Trophoblast cell (in vitro differentiated cells and primary cell): ENCODE measurements at regions not wholly inside any gene's neighbourhood (a gene's known extent, or its start where the extent isn't known, plus 50 kb on each side); places are given as distances from the start of the nearest gene placed in this dataset.

Source experiments
- DNase-seq, 2 donors: peaks; one replicate each; pipeline ENCODE4 v3.0.0-alpha.2; 2016
- H2AFZ ChIP-seq: 2 replicates; pipeline ENCODE4 v1.6.1; 2013; ENCODE audit warnings: low read length, moderate library complexity, mild to moderate bottlenecking; ENCODE audit not compliant: insufficient read depth, poor library complexity
- H2AK5ac ChIP-seq: 2 replicates; pipeline ENCODE4 v1.6.1; 2013; ENCODE audit warnings: mild to moderate bottlenecking, low read length
- H2BK120ac ChIP-seq: 2 replicates; pipeline ENCODE4 v1.6.1; 2013; ENCODE audit warnings: low read length, mild to moderate bottlenecking, moderate library complexity; ENCODE audit not compliant: insufficient read depth, poor library complexity
- H2BK12ac ChIP-seq: 2 replicates; pipeline ENCODE4 v1.6.1; 2013; ENCODE audit warnings: mild to moderate bottlenecking, low read length, moderate library complexity
- H2BK5ac ChIP-seq: 2 replicates; pipeline ENCODE4 v1.6.1; 2013; ENCODE audit warnings: low read length, low read depth, moderate library complexity, mild to moderate bottlenecking; ENCODE audit not compliant: poor library complexity
- H3K14ac ChIP-seq: 2 replicates; pipeline ENCODE4 v1.6.1; 2013; ENCODE audit warnings: mild to moderate bottlenecking, low read length
- H3K18ac ChIP-seq: 2 replicates; pipeline ENCODE4 v1.6.1; 2013; ENCODE audit warnings: mild to moderate bottlenecking, low read length
- H3K23ac ChIP-seq: 2 replicates; pipeline ENCODE4 v1.6.1; 2013; ENCODE audit warnings: low read length
- H3K27ac ChIP-seq: 2 replicates; pipeline ENCODE4 v1.5.1; 2013; ENCODE audit warnings: low read depth, mild to moderate bottlenecking, inconsistent platforms, low read length, moderate library complexity
- H3K27me3 ChIP-seq: 2 replicates; pipeline ENCODE4 v1.6.1; 2013; ENCODE audit warnings: inconsistent platforms, mild to moderate bottlenecking, low read length, moderate library complexity; ENCODE audit not compliant: insufficient read depth
- H3K36me3 ChIP-seq, 2 experiments: 1 replicate in 1 of 2; 2 replicates in 1 of 2; pipeline ENCODE4 v1.6.1; 2013; ENCODE audit warnings: low read length in 2 of 2, mild to moderate bottlenecking in 2 of 2, moderate library complexity in 1 of 2; ENCODE audit not compliant: insufficient read depth in 2 of 2, control insufficient read depth in 1 of 2
- H3K4ac ChIP-seq: 2 replicates; pipeline ENCODE4 v1.6.1; 2013; ENCODE audit warnings: low read depth, mild to moderate bottlenecking, low read length, moderate library complexity
- H3K4me1 ChIP-seq, 2 experiments: 1 replicate in 1 of 2; 2 replicates in 1 of 2; pipeline ENCODE4 v1.6.1; 2013; ENCODE audit warnings: low read length in 2 of 2, mild to moderate bottlenecking in 2 of 2, moderate library complexity in 1 of 2; ENCODE audit not compliant: insufficient read depth in 2 of 2, control insufficient read depth in 1 of 2
- H3K4me2 ChIP-seq: 2 replicates; pipeline ENCODE4 v1.6.1; 2013; ENCODE audit warnings: inconsistent platforms, mild to moderate bottlenecking, low read length, moderate library complexity
- H3K4me3 ChIP-seq: 2 replicates; pipeline ENCODE4 v1.5.1; 2013; ENCODE audit warnings: mild to moderate bottlenecking, low read depth, low read length, inconsistent platforms
- H3K79me1 ChIP-seq: one replicate; pipeline ENCODE4 v1.6.1; 2013; ENCODE audit warnings: low read length
- H3K79me2 ChIP-seq: 2 replicates; pipeline ENCODE4 v1.6.1; 2013; ENCODE audit warnings: low read length, mild to moderate bottlenecking; ENCODE audit not compliant: control insufficient read depth, insufficient read depth, poor library complexity
- H3K9ac ChIP-seq: 2 replicates; pipeline ENCODE4 v1.6.1; 2013; ENCODE audit warnings: mild to moderate bottlenecking, low read length
- H3K9me3 ChIP-seq: 2 replicates; pipeline ENCODE4 v1.6.1; 2013; ENCODE audit warnings: low read depth, mild to moderate bottlenecking, control low read depth, inconsistent platforms, low read length; ENCODE audit not compliant: insufficient read depth
- H4K12ac ChIP-seq: 2 replicates; pipeline ENCODE4 v1.6.1; 2013; ENCODE audit warnings: low read depth, mild to moderate bottlenecking, low read length, moderate library complexity
- H4K8ac ChIP-seq: 2 replicates; pipeline ENCODE4 v1.6.1; 2013; ENCODE audit warnings: low read depth, mild to moderate bottlenecking, low read length, moderate library complexity
- H4K91ac ChIP-seq: one replicate; pipeline ENCODE4 v1.6.1; 2013; ENCODE audit warnings: low read depth, mild to moderate bottlenecking, low read length, moderate library complexity
- WGBS: extraction: QIAGEN DNeasy Blood & Tissue Kit; methylation state at CpG from one replicate; pipeline ENCODE4 v1.1.7; 2013; ENCODE audit warnings: missing lambda C conversion rate; ENCODE audit not compliant: insufficient read length, insufficient coverage; ENCODE audit errors: extremely low coverage; 5-methylcytosine and 5-hydroxymethylcytosine counted together

DNA sequence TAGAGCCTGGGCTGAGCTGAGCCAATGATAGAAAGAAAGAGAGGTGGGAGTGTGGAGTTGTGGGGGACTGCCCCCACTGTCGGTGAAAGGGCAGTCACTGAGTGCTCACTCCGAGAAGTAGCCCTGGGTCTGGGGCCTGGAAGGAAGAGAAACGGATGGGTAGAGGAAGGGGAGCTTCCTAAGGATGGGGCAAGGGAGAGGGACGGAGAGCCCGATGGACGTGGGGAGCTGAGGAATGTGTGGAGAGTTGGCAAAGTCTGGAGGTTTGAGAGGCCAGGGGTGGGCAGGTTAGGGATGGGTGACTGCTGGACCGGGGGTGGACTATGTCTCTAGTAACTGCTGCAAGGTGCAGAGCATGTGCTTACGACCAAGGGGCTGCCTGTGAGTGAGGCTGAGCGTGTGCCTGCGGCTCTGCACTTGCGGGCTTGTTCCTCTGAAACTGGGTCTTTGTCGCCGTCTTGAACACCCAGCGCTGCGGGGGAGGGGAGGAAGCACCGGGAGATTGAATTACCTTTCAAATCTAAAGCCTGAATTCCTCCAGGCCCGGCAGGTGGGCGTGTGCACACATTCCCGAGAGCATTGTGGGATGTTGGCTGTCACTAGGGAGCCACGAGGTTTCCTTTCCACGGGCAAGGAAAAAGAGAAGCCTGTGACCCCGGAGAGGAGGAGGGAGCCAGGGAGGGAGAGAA is 76.4 kb upstream of the ARAP3 start:
- no peaks in the 10 kb centered on the region for H3K79me1 ChIP-seq
- no peak overlapping the region for H4K8ac ChIP-seq
- no peak for DNase-seq
- H3K36me3 ChIP-seq: no peaks in the 10 kb centered on the region
- no peak overlapping the region for H2BK120ac ChIP-seq
- no peak overlapping the region for H3K23ac ChIP-seq
- peaks cover 4% of the 10 kb centered on the region for H3K27me3 ChIP-seq
- peaks cover 0 to 2% of the 10 kb centered on the region in 2 experiments for H3K4me1 ChIP-seq
- no peak overlapping the region for H3K18ac ChIP-seq
- no peak overlapping the region for H2BK5ac ChIP-seq
- no peak overlapping the region for H3K27ac ChIP-seq
- H2AK5ac ChIP-seq: no peak overlapping the region
- no peak overlapping the region for H3K14ac ChIP-seq
- H3K9ac ChIP-seq: no peak overlapping the region
- no peak overlapping the region for H3K4ac ChIP-seq
- no peak overlapping the region for H2AFZ ChIP-seq
- no peak overlapping the region for H3K4me3 ChIP-seq
- no peak overlapping the region for H4K91ac ChIP-seq
- WGBS: no CpG with 5 or more reads among the region's 22 CpGs
- no peaks in the 10 kb centered on the region for H3K79me2 ChIP-seq
- H2BK12ac ChIP-seq: no peak overlapping the region
- no peak overlapping the region for H4K12ac ChIP-seq
- no peaks in the 10 kb centered on the region for H3K9me3 ChIP-seq
- no peak overlapping the region for H3K4me2 ChIP-seq

DNA sequence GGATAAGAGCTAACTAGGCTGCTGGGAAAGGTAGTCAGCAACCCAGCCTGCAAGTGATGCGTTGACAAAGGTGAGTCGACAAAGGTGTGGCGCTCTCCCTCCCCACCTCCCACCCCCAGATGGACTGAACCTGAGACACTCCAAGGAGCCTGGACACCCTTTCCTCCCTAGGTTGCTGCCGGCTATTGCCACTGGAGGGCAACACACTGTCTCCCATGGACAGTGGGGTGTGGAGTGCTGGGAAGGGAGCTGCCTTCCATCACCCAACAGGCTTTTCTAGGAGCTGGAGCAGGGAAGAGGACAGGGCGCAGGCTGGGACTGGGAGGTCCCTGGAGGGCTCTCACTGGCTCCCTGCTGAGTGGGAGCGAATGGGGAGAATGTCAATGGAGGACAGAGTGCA is 75.4 kb upstream of the ARAP3 start:
- H3K14ac ChIP-seq: no peak overlapping the region
- H2BK120ac ChIP-seq: no peak overlapping the region
- peak in 1 of 2 donors; percentile 21 for DNase-seq
- no peak overlapping the region for H3K4me2 ChIP-seq
- H2BK5ac ChIP-seq: no peak overlapping the region
- no peak overlapping the region for H2AFZ ChIP-seq
- peaks cover 12% of the 10 kb centered on the region for H3K27me3 ChIP-seq
- no peak overlapping the region for H4K12ac ChIP-seq
- H2AK5ac ChIP-seq: no peak overlapping the region
- H2BK12ac ChIP-seq: no peak overlapping the region
- H3K18ac ChIP-seq: no peak overlapping the region
- no peaks in the 10 kb centered on the region for H3K79me1 ChIP-seq
- no peak overlapping the region for H3K4me3 ChIP-seq
- no peak overlapping the region for H4K91ac ChIP-seq
- no peak overlapping the region for H3K4ac ChIP-seq
- no peak overlapping the region for H3K27ac ChIP-seq
- no peak overlapping the region for H3K23ac ChIP-seq
- no peaks in the 10 kb centered on the region for H3K36me3 ChIP-seq
- WGBS: no CpG with 5 or more reads among the region's 6 CpGs
- H3K4me1 ChIP-seq: peaks cover 0 to 2% of the 10 kb centered on the region in 2 experiments
- no peak overlapping the region for H3K9ac ChIP-seq
- H3K9me3 ChIP-seq: no peaks in the 10 kb centered on the region
- no peaks in the 10 kb centered on the region for H3K79me2 ChIP-seq
- no peak overlapping the region for H4K8ac ChIP-seq

DNA sequence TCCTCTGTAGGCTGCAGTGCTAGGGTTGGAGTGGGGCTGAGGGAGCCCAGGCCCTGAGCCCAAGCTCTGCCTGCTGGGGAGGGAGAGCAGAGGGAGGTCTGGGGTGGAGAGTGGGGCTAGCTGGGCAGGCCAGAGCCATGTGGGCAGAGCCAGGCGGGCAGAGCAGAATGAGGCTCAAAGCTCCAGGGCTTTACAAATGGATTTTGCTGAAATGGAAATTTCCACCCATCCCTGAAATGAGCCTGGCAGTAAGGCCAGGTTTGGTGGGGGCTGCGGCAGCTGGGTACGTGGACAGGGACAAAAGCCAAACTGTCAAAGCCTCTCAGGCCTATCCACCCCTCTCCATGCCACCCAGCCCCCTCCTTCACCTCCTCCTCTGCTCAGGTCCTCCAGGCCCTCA is 74.2 kb upstream of the ARAP3 start:
- Histone ChIP-seq H3K27me3 (peaks cover 14% of the 10 kb centered on the region), H3K4ac (no peak overlapping the region), H3K4me3 (no peak overlapping the region), H2BK12ac (no peak overlapping the region), H3K18ac (no peak overlapping the region), H3K79me2 (no peaks in the 10 kb centered on the region), H3K9me3 (no peaks in the 10 kb centered on the region), H4K12ac (no peak overlapping the region), H3K27ac (no peak overlapping the region), H3K9ac (no peak overlapping the region), H2AK5ac (no peak overlapping the region), H3K36me3 (no peaks in the 10 kb centered on the region), H2BK5ac (no peak overlapping the region), H3K14ac (no peak overlapping the region), H2AFZ (no peak overlapping the region), H3K79me1 (no peaks in the 10 kb centered on the region), H2BK120ac (no peak overlapping the region), H3K4me1 (peaks cover 0 to 2% of the 10 kb centered on the region in 2 experiments), H4K8ac (no peak overlapping the region), H3K23ac (no peak overlapping the region), H3K4me2 (no peak overlapping the region), H4K91ac (no peak overlapping the region)
- DNase-seq: no peak
- no CpG with 5 or more reads among the region's 3 CpGs for WGBS

DNA sequence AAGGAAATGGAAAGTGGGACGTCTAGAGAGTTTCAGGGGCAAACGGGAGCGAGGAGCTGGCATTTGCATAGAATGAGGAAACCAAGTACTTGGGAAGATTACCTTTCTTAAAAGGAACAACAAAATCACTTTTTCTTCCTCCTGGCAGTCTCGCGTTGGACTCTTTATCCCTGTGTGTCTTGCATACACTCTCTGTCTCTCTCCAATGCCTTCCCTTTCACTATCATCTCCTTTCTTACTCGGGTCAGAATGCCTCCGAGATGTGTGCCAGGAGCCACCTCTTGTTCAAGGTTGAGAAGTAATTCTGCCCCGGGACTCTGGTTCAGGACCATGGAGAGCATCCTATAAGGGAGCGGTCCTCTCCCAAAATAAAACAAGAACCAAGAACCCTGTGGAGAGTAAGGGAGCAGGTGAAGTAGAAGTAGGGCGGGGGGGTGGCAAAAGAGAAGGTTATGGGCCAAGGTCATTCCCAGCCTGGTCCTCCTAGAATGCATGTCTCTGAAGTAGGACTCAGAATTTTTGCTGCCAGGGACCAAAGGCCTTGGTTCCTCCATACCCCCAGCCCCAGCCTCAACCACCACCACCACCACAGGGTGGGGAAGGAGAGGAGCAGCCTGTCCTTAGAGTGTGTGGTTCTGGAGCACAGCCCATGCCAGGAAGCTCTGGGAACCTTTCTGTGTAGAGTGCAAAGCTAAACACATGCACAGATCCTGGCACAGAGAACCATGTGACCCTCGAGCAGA is 72.1 kb upstream of the ARAP3 start:
- Histone ChIP-seq H2BK12ac (no peak overlapping the region), H3K14ac (no peak overlapping the region), H3K27ac (no peak overlapping the region), H3K79me1 (no peaks in the 10 kb centered on the region), H4K91ac (no peak overlapping the region), H3K4me3 (no peak overlapping the region), H3K4ac (no peak overlapping the region), H3K36me3 (no peaks in the 10 kb centered on the region), H2AK5ac (no peak overlapping the region), H2BK120ac (no peak overlapping the region), H2AFZ (no peak overlapping the region), H3K4me2 (no peak overlapping the region), H4K8ac (no peak overlapping the region), H3K9ac (no peak overlapping the region), H2BK5ac (no peak overlapping the region), H3K27me3 (peaks cover 14% of the 10 kb centered on the region), H3K23ac (no peak overlapping the region), H3K79me2 (no peaks in the 10 kb centered on the region), H3K4me1 (peaks cover 0 to 2% of the 10 kb centered on the region in 2 experiments), H3K9me3 (no peaks in the 10 kb centered on the region), H3K18ac (no peak overlapping the region), H4K12ac (no peak overlapping the region)
- DNase-seq: peak in 1 of 2 donors; percentile 73
- no CpG with 5 or more reads among the region's 11 CpGs for WGBS
